SK-N-SH (cell line): ENCODE measurements at regions not wholly inside any gene's neighbourhood (a gene's known extent, or its start where the extent isn't known, plus 50 kb on each side); places are given as distances from the start of the nearest gene placed in this dataset.
A peak's percentile ranks its signal among the peaks of the same experiment; 100 is the strongest.

Experiments
- CTCF ChIA-PET: fragments of 300-600, 350-600 bp; formaldehyde crosslinking; extraction: SDS; loops from one replicate; lab custom pipeline; 2021; lab: Yijun Ruan, JAX
- POLR2A ChIA-PET: fragments of 350-600 bp; sonication (Branson Sonifier 250); formaldehyde crosslinking; extraction: SDS; loops from one replicate; lab custom pipeline; 2020; ENCODE audit warnings: antibody characterized with exemption, inconsistent platforms; lab: Yijun Ruan, JAX
- DNase-seq: peaks from one replicate; pipeline ENCODE4 v3.0.0; 2012
- H2AFZ ChIP-seq: fragments of 200-600 bp; sonication (generic); 2 replicates; pipeline ENCODE4 v1.8.1; 2016; ENCODE audit warnings: antibody characterized with exemption, mild to moderate bottlenecking, low read depth
- H3F3A ChIP-seq: fragments of 200-600 bp; sonication (generic); replicated peaks from 2 replicates; pipeline ENCODE3; 2016; ENCODE audit warnings: antibody characterized with exemption, mild to moderate bottlenecking; ENCODE audit not compliant: insufficient read depth
- H3K27ac ChIP-seq, 2 experiments: fragments of 200-500 bp in 1 of 2; fragments of 200-600 bp in 1 of 2; sonication (Bioruptor generic) in 1 of 2; sonication (generic), shearing (Covaris generic) in 1 of 2; 2 replicates each; pipeline versions ENCODE4 v1.5.1 to v1.6.1; 2014 to 2016; ENCODE audit warnings: low read depth in 2 of 2, inconsistent platforms in 1 of 2, low read length in 1 of 2, mild to moderate bottlenecking in 1 of 2, mixed read lengths in 1 of 2
- H3K27me3 ChIP-seq: fragments of 200-600 bp; sonication (generic), shearing (Covaris generic); 2 replicates; pipeline ENCODE4 v1.6.1; 2016; ENCODE audit warnings: mixed run types; ENCODE audit not compliant: insufficient read depth
- H3K36me3 ChIP-seq, 2 experiments: fragments of 200-500 bp in 1 of 2; fragments of 200-600 bp in 1 of 2; sonication (Bioruptor generic) in 1 of 2; sonication (generic) in 1 of 2; replicated peaks in 1 of 2; 2 replicates each; pipeline versions ENCODE3 to v1.5.1; 2014 to 2016; ENCODE audit warnings: low read length in 1 of 2, mild to moderate bottlenecking in 1 of 2; ENCODE audit not compliant: insufficient read depth in 2 of 2, control insufficient read depth in 1 of 2
- H3K4me1 ChIP-seq, 2 experiments: fragments of 200-500 bp in 1 of 2; fragments of 200-600 bp in 1 of 2; sonication (Bioruptor generic) in 1 of 2; sonication (generic), shearing (Covaris generic) in 1 of 2; 2 replicates each; pipeline versions ENCODE4 v1.5.1 to v1.6.1; 2014 to 2016; ENCODE audit warnings: low read depth in 1 of 2, low read length in 1 of 2, mixed run types in 1 of 2; ENCODE audit not compliant: insufficient read depth in 2 of 2, control insufficient read depth in 1 of 2
- H3K4me2 ChIP-seq: fragments of 200-600 bp; sonication (generic), shearing (Covaris generic); 2 replicates; pipeline ENCODE4 v1.6.1; 2017; ENCODE audit warnings: mixed run types
- H3K4me3 ChIP-seq, 2 experiments: fragments of 200-500 bp in 1 of 2; fragments of 200-600 bp in 1 of 2; sonication (Bioruptor generic) in 1 of 2; sonication (generic), shearing (Covaris generic) in 1 of 2; 2 replicates each; pipeline versions ENCODE4 v1.5.1 to v1.8.1; 2014 to 2016; ENCODE audit warnings: low read depth in 2 of 2, inconsistent platforms in 1 of 2, low read length in 1 of 2, mild to moderate bottlenecking in 1 of 2, mixed read lengths in 1 of 2, moderate library complexity in 1 of 2
- H3K79me2 ChIP-seq: fragments of 200-600 bp; sonication (generic); 2 replicates; pipeline ENCODE4 v1.8.1; 2017; ENCODE audit warnings: mild to moderate bottlenecking; ENCODE audit not compliant: insufficient read depth
- H3K9ac ChIP-seq: fragments of 200-600 bp; sonication (generic); 2 replicates; pipeline ENCODE4 v1.6.1; 2017; ENCODE audit warnings: mixed run types
- H3K9me2 ChIP-seq: fragments of 200-600 bp; sonication (generic); 2 replicates; pipeline ENCODE4 v1.6.1; 2017; ENCODE audit warnings: mixed run types
- H3K9me3 ChIP-seq: fragments of 200-600 bp; sonication (generic); 2 replicates; pipeline ENCODE4 v1.6.1; 2017; ENCODE audit warnings: mixed run types, mild to moderate bottlenecking, moderate library complexity
- H4K20me1 ChIP-seq: fragments of 200-600 bp; sonication (generic); 2 replicates; pipeline ENCODE4 v1.6.1; 2017; ENCODE audit warnings: mild to moderate bottlenecking, mixed run types; ENCODE audit not compliant: insufficient read depth
- CHD2 ChIP-seq: fragments of 150-350 bp; IDR thresholded peaks from 2 replicates; pipeline ENCODE4 v1.6.1; 2018; ENCODE audit warnings: low read length; ENCODE audit not compliant: partially characterized antibody
- EP300 ChIP-seq, 2 experiments: IDR thresholded peaks; 2 replicates each; pipeline versions ENCODE4 v1.4.0 to v1.6.1; 2012; ENCODE audit warnings: borderline replicate concordance in 1 of 2, low read depth in 1 of 2, low read length in 1 of 2
- EZH2phosphoT487 ChIP-seq: fragments of 200-600 bp; sonication (generic); IDR thresholded peaks from 2 replicates; pipeline ENCODE4 v1.6.1; 2017; ENCODE audit warnings: low read depth, mixed run types, mild to moderate bottlenecking, antibody characterized with exemption, moderate library complexity, borderline replicate concordance
- FOXM1 ChIP-seq: IDR thresholded peaks from 2 replicates; pipeline ENCODE4 v1.4.0; 2012; ENCODE audit warnings: low read depth, mild to moderate bottlenecking
- GABPA ChIP-seq: IDR thresholded peaks from 2 replicates; pipeline ENCODE4 v1.4.0; 2012; ENCODE audit warnings: low read depth, mild to moderate bottlenecking
- GATA2 ChIP-seq: sonication (generic); formaldehyde crosslinking; IDR thresholded peaks from 2 replicates; pipeline ENCODE4 v1.5.0; 2020; ENCODE audit warnings: mild to moderate bottlenecking, missing genetic modification reagents
- JUND ChIP-seq: IDR thresholded peaks from 2 replicates; pipeline ENCODE4 v1.4.0; 2012
- NFIC ChIP-seq: IDR thresholded peaks from 2 replicates; pipeline ENCODE4 v1.4.0; 2012; ENCODE audit warnings: borderline replicate concordance
- NRF1 ChIP-seq: IDR thresholded peaks from 2 replicates; pipeline ENCODE4 v1.6.1; 2012; ENCODE audit warnings: low read depth, mild to moderate bottlenecking, low read length
- RAD21 ChIP-seq: IDR thresholded peaks from 2 replicates; pipeline ENCODE4 v1.6.1; 2012; ENCODE audit warnings: mild to moderate bottlenecking, low read length
- RCOR1 ChIP-seq: fragments of 150-350 bp; IDR thresholded peaks from 2 replicates; pipeline ENCODE4 v1.6.1; 2017; ENCODE audit warnings: antibody characterized with exemption, low read length
- TEAD4 ChIP-seq: IDR thresholded peaks from 2 replicates; pipeline ENCODE4 v1.4.0; 2012; ENCODE audit warnings: mild to moderate bottlenecking, borderline replicate concordance; ENCODE audit not compliant: insufficient read depth
- WGBS: methylation state at CpG from one replicate; pipeline ENCODE4 v1.1.6; 2017; ENCODE audit warnings: low lambda C conversion rate; 5-methylcytosine and 5-hydroxymethylcytosine counted together
- TF ChIP-seq, protein P1 (sequence below): IDR thresholded peaks from 2 replicates; pipeline ENCODE4 v1.4.0; 2012; ENCODE audit warnings: low read depth, borderline replicate concordance
- TF ChIP-seq, protein P2 (sequence below): fragments of 150-350 bp; IDR thresholded peaks from 2 replicates; pipeline ENCODE4 v1.6.1; 2017; ENCODE audit warnings: antibody characterized with exemption, low read length, low read depth, borderline replicate concordance
- TF ChIP-seq, protein P3 (sequence below): fragments of 200-600 bp; sonication (generic); IDR thresholded peaks from 2 replicates; pipeline ENCODE4 v1.6.1; 2017; ENCODE audit warnings: antibody characterized with exemption, mild to moderate bottlenecking, moderate library complexity
- TF ChIP-seq, protein P4 (sequence below): fragments of 150-350 bp; IDR thresholded peaks from 2 replicates; pipeline ENCODE4 v1.6.1; 2016; ENCODE audit warnings: mild to moderate bottlenecking, low read depth, low read length
- TF ChIP-seq, protein P5 (sequence below): IDR thresholded peaks from 2 replicates; pipeline ENCODE4 v1.4.0; 2012; ENCODE audit warnings: low read depth, borderline replicate concordance

DNA sequence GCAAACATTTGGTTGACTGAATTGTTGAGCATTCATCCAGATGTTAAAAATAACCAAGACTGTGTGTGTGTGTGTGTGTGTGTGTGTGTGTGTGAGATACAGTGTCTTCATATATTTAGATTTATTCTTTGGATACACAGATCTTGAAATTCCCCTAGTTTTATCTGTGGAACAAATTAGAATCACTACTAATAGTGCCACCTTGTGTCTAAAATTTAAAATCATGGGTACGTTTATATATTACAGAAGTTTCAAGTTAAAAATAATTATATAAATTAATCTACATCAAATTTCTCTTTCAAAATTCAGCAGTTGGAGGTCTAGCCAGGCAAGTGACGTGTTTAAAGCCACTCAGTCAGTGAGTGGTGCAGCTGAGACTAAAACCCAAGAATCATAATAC lies 1566.2 kb upstream of the TENM4 start:
- Histone ChIP-seq H3K27ac (no peak overlapping the region), H4K20me1 (no peaks in the 10 kb centered on the region), H3F3A (no peaks in the 10 kb centered on the region), H3K36me3 (no peaks in the 10 kb centered on the region), H3K27me3 (no peaks in the 10 kb centered on the region), H3K4me3 (no peak overlapping the region), H3K4me1 (no peaks in the 10 kb centered on the region; a peak in 1 of 4 replicates), H3K9ac (no peak overlapping the region), H2AFZ (no peak overlapping the region), H3K9me2 (no peaks in the 10 kb centered on the region), H3K4me2 (no peak overlapping the region), H3K9me3 (no peaks in the 10 kb centered on the region), H3K79me2 (no peaks in the 10 kb centered on the region)
- DNase-seq: peak; percentile 10
- ChIA-PET POLR2A (no interaction called here), CTCF (no interaction called here)
- WGBS: under 1% methylated on average over 2 of the region's 2 CpGs
- TF ChIP-seq EZH2phosphoT487 (no peak), TEAD4 (no peak), NFIC (no peak), EP300 (IDR thresholded peaks at IDR 0.05; ENCODE audit: borderline replicate concordance in 1 of 2, low read depth in 1 of 2, low read length in 1 of 2) (no peak), FOXM1 (no peak), CHD2 (no peak), GATA2 (CRISPR knock-in tag) (no peak), GABPA (no peak), NRF1 (no peak), RAD21 (peak; percentile 54), RCOR1 (no peak), JUND (no peak)
- TF ChIP-seq, protein P1, sequence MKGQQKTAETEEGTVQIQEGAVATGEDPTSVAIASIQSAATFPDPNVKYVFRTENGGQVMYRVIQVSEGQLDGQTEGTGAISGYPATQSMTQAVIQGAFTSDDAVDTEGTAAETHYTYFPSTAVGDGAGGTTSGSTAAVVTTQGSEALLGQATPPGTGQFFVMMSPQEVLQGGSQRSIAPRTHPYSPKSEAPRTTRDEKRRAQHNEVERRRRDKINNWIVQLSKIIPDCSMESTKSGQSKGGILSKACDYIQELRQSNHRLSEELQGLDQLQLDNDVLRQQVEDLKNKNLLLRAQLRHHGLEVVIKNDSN: no peak
- TF ChIP-seq, protein P2, sequence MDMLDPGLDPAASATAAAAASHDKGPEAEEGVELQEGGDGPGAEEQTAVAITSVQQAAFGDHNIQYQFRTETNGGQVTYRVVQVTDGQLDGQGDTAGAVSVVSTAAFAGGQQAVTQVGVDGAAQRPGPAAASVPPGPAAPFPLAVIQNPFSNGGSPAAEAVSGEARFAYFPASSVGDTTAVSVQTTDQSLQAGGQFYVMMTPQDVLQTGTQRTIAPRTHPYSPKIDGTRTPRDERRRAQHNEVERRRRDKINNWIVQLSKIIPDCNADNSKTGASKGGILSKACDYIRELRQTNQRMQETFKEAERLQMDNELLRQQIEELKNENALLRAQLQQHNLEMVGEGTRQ: no peak
- TF ChIP-seq, protein P3, sequence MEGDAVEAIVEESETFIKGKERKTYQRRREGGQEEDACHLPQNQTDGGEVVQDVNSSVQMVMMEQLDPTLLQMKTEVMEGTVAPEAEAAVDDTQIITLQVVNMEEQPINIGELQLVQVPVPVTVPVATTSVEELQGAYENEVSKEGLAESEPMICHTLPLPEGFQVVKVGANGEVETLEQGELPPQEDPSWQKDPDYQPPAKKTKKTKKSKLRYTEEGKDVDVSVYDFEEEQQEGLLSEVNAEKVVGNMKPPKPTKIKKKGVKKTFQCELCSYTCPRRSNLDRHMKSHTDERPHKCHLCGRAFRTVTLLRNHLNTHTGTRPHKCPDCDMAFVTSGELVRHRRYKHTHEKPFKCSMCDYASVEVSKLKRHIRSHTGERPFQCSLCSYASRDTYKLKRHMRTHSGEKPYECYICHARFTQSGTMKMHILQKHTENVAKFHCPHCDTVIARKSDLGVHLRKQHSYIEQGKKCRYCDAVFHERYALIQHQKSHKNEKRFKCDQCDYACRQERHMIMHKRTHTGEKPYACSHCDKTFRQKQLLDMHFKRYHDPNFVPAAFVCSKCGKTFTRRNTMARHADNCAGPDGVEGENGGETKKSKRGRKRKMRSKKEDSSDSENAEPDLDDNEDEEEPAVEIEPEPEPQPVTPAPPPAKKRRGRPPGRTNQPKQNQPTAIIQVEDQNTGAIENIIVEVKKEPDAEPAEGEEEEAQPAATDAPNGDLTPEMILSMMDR: peak; percentile 41; the same call in 1 of the 2 replicates
- TF ChIP-seq, protein P4, sequence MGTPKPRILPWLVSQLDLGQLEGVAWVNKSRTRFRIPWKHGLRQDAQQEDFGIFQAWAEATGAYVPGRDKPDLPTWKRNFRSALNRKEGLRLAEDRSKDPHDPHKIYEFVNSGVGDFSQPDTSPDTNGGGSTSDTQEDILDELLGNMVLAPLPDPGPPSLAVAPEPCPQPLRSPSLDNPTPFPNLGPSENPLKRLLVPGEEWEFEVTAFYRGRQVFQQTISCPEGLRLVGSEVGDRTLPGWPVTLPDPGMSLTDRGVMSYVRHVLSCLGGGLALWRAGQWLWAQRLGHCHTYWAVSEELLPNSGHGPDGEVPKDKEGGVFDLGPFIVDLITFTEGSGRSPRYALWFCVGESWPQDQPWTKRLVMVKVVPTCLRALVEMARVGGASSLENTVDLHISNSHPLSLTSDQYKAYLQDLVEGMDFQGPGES: no peak
- TF ChIP-seq, protein P5, sequence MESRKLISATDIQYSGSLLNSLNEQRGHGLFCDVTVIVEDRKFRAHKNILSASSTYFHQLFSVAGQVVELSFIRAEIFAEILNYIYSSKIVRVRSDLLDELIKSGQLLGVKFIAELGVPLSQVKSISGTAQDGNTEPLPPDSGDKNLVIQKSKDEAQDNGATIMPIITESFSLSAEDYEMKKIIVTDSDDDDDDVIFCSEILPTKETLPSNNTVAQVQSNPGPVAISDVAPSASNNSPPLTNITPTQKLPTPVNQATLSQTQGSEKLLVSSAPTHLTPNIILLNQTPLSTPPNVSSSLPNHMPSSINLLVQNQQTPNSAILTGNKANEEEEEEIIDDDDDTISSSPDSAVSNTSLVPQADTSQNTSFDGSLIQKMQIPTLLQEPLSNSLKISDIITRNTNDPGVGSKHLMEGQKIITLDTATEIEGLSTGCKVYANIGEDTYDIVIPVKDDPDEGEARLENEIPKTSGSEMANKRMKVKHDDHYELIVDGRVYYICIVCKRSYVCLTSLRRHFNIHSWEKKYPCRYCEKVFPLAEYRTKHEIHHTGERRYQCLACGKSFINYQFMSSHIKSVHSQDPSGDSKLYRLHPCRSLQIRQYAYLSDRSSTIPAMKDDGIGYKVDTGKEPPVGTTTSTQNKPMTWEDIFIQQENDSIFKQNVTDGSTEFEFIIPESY: no peak
